ENCODE measurements at regions not wholly inside any gene's neighbourhood (a gene's known extent, or its start where the extent isn't known, plus 50 kb on each side); places are given as distances from the start of the nearest gene placed in this dataset.

DNA sequence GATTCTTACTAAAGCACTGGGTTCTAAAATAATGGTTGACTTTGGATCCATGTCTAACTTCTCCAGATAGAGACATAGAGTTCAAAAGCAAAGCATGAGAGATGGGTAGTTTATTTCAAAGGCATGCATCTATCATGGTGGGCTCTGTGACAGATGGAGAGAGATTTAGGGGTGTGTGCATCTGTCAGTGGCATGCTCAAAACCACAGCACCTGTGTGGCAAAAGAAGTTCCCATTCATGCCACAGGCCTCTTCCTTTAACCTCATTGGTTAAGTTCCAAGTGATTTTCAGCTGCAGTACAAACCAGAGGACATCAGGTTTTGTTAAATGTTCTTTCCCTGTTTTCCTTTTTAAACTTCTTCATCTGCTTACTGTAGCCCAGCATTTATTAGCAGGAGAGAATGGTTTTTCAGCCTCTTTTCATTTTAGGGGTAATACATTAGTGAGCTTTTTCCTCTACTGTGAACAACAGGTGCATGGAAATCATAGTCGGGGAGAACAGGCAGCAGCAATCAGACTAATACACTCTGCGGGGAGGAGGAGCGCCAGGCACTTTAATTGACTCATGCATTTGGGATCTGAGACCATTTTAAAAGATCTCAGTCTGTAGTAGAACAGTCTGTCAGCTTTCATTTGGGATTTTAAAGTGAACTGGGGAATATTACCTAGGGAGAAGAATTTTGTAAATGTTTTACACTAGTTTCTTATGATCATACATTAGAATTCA lies 52.4 kb upstream of the UPP2 start:
- DNase-seq (ENCODE audit: low spot score), result no peak

- no peak for DNase-seq (ENCODE audit: low spot score)
Observed at GRCh38 chr2:158048327-158048726, 53.3 kb upstream of the UPP2 start.

DNA sequence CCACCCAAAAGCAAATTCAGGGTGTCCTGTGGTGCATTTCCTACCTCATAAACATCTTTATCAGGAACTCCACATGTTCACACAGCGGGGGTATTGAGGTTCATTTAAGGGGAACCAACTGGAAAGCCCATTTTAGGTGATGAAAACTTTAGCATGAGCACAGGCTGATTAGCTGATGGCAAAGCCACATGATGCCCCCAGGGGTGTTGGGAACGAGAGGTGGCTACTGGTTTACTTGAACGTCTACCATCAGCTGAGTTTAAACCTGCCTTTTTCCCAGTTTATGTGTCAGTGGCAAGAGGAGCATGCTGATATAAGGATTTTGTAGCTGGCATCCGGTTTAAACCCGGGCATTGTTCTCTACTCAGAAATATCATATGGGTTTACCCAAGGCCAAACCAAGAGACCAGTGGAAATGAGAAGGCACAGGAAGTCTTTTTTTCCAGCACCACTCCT lies 54.5 kb upstream of the UPP2 start:
- DNase-seq (ENCODE audit: low spot score), result no peak

DNA sequence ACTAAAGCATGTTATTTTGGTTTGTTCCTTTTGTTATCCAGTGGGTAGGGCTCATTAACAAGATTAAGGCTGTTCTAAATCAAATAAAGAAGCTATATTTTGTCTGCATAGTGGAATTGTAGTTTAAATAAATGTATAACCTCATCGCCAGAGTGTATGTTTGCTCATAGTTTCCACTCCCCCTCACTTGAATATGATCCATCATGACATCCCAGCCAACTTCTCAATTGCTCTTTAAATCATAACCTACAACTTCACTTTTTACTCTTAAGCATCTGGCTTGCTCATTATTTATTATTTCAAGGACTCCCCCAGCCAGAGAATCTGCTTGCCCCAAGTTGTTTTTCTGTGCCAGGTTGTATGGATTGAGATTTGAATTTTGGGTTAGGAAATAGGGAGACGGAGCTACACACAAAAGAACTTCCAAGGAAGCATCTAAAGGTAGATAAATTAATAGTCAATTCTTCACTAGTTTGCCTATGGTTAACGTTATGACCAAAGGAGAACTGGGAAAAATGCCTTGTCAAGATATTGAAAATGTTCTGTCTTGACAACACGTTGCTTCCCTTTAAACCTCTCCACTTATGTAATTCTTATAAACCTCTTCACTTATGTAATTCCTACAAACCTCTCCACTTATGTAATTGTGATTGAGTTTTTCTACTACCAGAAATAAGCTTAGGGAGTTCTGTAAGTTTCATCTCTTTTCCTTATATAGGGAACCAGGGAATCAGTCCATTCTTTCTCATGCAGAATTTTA lies 55.4 kb upstream of the UPP2 start:
- DNase-seq (ENCODE audit: low spot score), result no peak

- DNase-seq (ENCODE audit: low spot score), result peak; percentile 31
Observed at GRCh38 chr2:158045362-158045761, 56.3 kb upstream of the UPP2 start.

- DNase-seq (ENCODE audit: low spot score), result no peak
Observed at GRCh38 chr2:158043181-158043948, 58.3 kb upstream of the UPP2 start.

- DNase-seq (ENCODE audit: low spot score), result no peak
Observed at GRCh38 chr2:158042666-158043065, 59.0 kb upstream of the UPP2 start.

DNA sequence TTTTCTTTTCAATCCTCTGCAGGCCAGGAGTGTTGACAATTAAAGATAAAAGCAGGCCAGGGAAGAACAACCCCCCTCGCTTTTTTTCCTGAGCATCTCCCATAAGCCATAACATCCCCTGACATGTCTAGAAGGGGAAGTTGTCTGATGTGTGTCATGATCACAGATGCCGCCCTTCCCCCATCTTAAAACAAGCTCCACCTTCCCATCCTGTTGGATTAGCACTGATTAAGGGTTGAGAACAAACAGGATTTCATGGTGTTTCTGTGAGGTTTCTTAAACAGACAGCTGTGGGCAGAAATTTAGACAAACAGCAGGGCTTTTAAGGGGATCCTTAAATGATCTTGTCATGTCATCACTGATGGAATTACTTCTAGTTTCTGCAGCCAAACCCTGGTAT lies 59.4 kb upstream of the UPP2 start:
- DNase-seq (ENCODE audit: low spot score), result no peak

DNA sequence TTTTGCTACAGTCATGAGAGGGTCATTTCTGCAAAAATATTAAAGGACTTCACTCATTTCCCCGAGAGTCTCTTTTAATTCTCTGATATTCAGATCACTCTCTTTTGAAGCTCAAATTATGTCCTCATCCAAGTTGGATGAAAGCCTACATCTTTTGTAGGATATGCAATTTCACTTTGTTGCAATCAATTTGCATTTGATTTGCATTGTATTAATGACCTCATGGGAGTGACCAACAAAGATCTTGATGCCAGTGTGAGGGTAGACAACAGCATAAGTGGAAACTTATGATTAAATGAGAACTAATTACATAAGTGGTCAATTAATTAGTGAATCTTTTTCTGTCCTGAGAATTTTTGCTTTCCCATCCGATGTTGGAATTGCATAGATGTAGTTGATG lies 60.3 kb upstream of the UPP2 start:
- DNase-seq (ENCODE audit: low spot score), result no peak

- DNase-seq (ENCODE audit: low spot score), result no peak
Observed at GRCh38 chr2:158038901-158039300, 62.8 kb upstream of the UPP2 start.

DNA sequence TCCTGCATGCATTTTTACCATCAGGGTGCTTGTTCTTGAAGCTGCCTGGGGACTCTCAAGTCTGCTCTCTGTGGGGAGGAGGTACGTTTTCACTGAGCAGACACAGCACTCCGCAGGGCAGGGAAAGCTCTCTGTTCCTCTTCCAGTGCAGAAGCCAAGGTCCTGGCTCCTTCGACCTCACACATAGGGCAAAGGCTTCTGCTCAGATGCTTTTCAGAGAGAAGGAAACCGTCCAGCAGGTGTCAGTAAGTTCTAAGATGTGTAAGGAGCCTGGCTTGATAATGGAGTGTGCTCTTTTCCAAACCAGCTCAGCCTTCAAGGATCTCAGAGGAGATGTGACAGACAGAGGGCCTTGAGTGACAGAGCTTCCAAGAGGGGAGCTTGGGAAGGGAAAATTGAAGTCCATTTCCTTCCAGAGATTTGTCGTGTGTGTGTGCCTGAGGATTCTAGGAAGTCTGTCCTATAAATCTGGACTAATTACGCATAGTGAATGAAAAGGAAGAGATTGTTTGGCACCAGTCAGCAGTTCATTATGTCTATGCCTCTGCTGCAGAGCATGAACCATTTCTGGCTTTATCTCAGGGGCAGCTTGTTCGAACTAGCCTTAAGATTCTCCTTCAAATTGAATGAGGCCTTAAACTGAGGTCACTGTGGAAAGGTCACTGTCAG lies 67.3 kb upstream of the UPP2 start:
- DNase-seq (ENCODE audit: low spot score), result peak; percentile 85

- no peak for DNase-seq (ENCODE audit: low spot score)
Observed at GRCh38 chr2:158031371-158031770, 70.3 kb upstream of the UPP2 start.

GRCh38 chr2:158025255-158025996 lies 76.2 kb upstream of the UPP2 start:
- no peak for DNase-seq (ENCODE audit: low spot score)

GRCh38 chr2:158024288-158024898 lies 77.3 kb upstream of the UPP2 start:
- peak; percentile 53 for DNase-seq (ENCODE audit: low spot score)

DNA sequence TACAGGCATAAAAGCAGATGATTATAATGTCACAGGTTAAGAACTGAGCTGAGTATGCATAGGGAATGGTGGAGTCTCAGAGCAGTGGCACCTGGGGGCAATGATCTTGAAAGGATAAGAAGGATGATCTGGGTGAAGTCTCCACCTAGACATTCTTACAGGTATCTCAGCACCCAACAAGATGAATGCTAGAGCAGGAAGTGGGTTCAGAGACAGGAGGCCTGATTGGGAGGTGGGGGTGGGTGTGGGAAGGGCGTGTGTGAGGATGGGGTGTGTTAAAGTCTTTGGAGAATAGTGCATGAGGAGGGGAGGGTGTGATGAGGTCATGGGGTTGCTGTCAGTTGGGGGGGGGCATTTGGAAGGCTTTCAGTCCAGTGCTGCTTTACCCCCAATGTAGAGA lies 78.8 kb upstream of the UPP2 start:
- no peak for DNase-seq (ENCODE audit: low spot score)

GRCh38 chr2:158021226-158021625 lies 80.5 kb upstream of the UPP2 start:
- DNase-seq (ENCODE audit: low spot score), result no peak

DNA sequence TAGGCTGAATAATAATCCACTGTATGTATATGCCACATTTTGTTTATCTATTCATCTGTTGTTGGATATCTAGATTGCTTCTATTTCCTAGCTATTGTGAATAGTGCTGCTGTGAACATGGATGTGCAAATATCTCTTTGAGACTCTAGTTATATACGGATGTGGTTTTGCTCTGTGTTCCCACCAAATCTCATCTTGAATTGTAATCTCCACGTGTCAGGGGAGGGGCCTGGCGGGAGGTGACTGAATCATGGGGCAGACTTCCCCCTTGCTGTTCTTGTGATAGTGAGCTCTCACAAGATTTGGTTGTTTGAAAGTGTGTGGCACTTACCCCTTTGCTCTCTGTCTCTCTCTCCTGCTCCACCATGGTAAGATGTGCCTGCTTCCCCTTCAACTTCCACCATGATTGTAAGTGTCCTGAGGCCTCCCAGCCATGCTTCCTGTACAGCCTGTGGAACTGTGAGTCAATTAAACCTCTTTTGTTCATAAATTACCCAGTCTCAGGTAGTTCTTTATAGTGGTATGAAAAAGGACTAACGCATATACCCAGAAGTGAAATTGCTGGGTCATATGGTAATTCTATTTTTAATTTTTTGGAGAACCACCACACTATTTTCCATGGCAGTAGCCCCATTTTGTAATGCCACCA lies 86.1 kb upstream of the UPP2 start:
- DNase-seq (ENCODE audit: low spot score), result no peak

DNA sequence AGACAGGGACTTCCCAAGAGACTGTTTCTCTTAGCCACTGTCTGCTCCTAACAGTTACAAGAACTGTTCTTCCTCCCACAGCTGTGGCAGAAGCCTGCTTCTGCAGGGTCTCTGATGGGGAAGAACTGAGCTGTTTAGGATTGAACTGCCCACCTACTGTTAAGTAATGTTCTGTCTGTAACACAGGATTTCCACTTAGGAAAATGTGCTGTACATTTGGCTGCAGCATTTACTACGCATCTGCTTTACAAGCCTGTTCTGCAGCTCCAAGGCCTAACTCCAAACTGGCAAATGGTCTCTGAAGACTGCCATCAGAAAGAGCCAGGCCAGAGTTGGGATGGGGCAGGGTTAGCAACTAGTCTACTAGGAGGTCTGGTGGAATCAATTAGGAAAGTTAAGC lies 87.8 kb upstream of the UPP2 start:
- no peak for DNase-seq (ENCODE audit: low spot score)

DNA sequence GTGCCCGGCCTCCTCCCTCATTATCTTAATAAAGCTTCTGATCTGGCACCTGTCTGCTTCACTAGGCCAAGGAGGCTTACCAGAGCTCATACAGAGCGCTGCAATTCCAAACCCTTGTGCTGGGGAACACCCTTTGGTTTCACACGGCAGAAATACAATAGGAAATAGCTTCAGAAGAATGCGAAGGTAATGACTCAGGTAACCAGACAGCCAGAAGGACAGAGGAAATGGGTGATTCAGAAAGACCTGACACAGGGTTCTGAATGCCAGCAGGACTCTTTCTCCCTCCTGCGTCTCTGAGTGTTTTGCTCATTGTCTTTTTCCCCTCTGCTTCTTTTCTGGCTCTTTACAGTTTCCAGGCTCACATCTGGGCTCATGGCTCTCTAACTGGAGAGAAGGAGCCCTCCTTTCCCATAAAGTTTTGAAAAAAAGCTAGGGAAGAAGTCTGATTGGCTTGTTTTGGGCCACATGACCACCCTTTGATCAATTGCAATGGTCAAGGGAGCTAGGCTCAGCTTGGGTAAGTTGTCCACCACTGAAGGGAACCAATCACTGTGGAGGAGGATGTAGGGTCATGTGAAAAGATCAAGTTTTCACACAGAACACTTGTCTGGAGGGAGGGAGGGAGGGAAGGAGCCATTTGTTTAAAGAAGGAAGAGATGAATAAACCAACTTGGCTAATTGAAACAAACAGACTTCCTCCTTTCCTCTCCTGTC lies 90.5 kb upstream of the UPP2 start:
- DNase-seq (ENCODE audit: low spot score), result peak; percentile 28

DNA sequence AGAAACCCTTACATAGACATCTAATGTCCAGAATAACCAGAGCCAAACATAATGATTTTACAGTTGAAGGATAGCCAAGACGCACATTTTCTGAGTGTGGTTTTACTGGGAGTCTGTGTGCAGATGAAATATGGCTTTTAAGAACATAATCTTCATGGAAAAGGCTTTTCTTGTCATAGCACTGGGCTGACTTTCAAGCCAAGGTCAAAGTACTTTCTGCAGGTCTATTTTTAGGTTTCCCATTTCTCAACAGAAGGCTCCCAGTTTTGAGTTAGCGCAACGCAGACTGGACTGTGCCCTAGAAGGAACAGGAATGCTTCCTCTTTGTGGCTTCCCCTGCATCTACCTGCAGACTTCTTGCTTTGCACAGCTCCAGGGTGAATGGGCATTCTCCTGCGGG lies 92.3 kb upstream of the UPP2 start:
- no peak for DNase-seq (ENCODE audit: low spot score)

All from iPS-NIHi11 (cell line).